K562 (cell line): ENCODE measurements at regions not wholly inside any gene's neighbourhood (a gene's known extent, or its start where the extent isn't known, plus 50 kb on each side); places are given as distances from the start of the nearest gene placed in this dataset.
A peak's percentile ranks its signal among the peaks of the same experiment; 100 is the strongest.

Experiments
- ATAC-seq: fragments of 200-7000 bp; cut with Tn5 transposase; 3 replicates; pipeline ENCODE4 v1.9.1; 2020; ENCODE audit warnings: moderate library complexity
- BruUV-seq: library from RNA; stranded (reverse); fragments of 400-500 nt; replicated peaks from 2 replicates; lab custom pipeline; 2021; lab: Mats Ljungman, UMichigan
- CTCF ChIA-PET: fragments of 300-600 bp; formaldehyde crosslinking; extraction: SDS; loops from one replicate; lab custom pipeline; 2021; ENCODE audit warnings: low intra/inter-chr PET ratio; lab: Yijun Ruan, JAX
- POLR2A ChIA-PET: fragments of 300-600, 350-650 bp; sonication (Branson Sonifier 250); formaldehyde crosslinking; extraction: SDS; loops from one replicate; lab custom pipeline; 2021; ENCODE audit warnings: antibody characterized with exemption, inconsistent platforms; lab: Yijun Ruan, JAX
- DNase-seq, 4 experiments: peaks; one replicate each; pipeline versions ENCODE4 v3.0.0 to v3.0.0-alpha.2; 2011 to 2018; ENCODE audit warnings: low spot score in 3 of 4, mixed read lengths in 3 of 4; ENCODE audit errors: extremely low read depth in 1 of 4
- FAIRE-seq: peaks from 2 replicates; lab custom pipeline; 2011; peaks lifted over from hg19 to GRCh38; lab: Jason Lieb, UNC
- H2AFZ ChIP-seq: 2 replicates; pipeline ENCODE4 v1.6.0; 2011; ENCODE audit warnings: low read depth, low read length, control low read depth, inconsistent platforms
- H3K27ac ChIP-seq: fragments of 200-600 bp; 3 replicates; pipeline ENCODE4 v1.8.0; 2011; ENCODE audit warnings: low read depth, mild to moderate bottlenecking, control low read depth, inconsistent platforms, low read length, moderate library complexity, mixed read lengths; ENCODE audit errors: extremely low read depth
- H3K27me3 ChIP-seq, 2 experiments: fragments of 300-600 bp in 1 of 2; 2 replicates in 1 of 2; 3 replicates in 1 of 2; pipeline versions ENCODE4 v1.6.0 to v1.8.0; 2011; ENCODE audit warnings: inconsistent platforms in 2 of 2, low read length in 2 of 2, mild to moderate bottlenecking in 1 of 2, mixed read lengths in 1 of 2, moderate library complexity in 1 of 2; ENCODE audit not compliant: control insufficient read depth in 2 of 2, insufficient read depth in 2 of 2
- H3K36me3 ChIP-seq: fragments of 300-600 bp; 3 replicates; pipeline ENCODE4 v1.8.0; 2011; ENCODE audit warnings: mild to moderate bottlenecking, low read length, inconsistent platforms; ENCODE audit not compliant: control insufficient read depth, insufficient read depth
- H3K4me1 ChIP-seq, 2 experiments: fragments of 200-600 bp in 1 of 2; replicated peaks in 1 of 2; 2 replicates in 1 of 2; 3 replicates in 1 of 2; pipeline versions ENCODE4 v1.5.1 to v1.8.0; 2011; ENCODE audit warnings: inconsistent platforms in 2 of 2, low read length in 2 of 2, mild to moderate bottlenecking in 1 of 2, mixed read lengths in 1 of 2, moderate library complexity in 1 of 2; ENCODE audit not compliant: control insufficient read depth in 2 of 2, insufficient read depth in 2 of 2
- H3K4me2 ChIP-seq: 2 replicates; pipeline ENCODE4 v1.6.1; 2011; ENCODE audit warnings: low read length, control low read depth, inconsistent platforms, mixed read lengths; ENCODE audit not compliant: insufficient read depth
- H3K4me3 ChIP-seq: fragments of 200-600 bp; sonication (generic), shearing (Covaris generic); 2 replicates; pipeline ENCODE4 v1.5.1; 2016; ENCODE audit warnings: control low read depth, inconsistent platforms
- H3K79me2 ChIP-seq: fragments of 200-600 bp; 3 replicates; pipeline ENCODE4 v1.8.0; 2011; ENCODE audit warnings: low read length, inconsistent platforms; ENCODE audit not compliant: control insufficient read depth, insufficient read depth
- H3K9ac ChIP-seq, 2 experiments: 2 replicates each; pipeline versions ENCODE4 v1.6.0 to v1.6.1; 2011; ENCODE audit warnings: low read depth in 2 of 2, low read length in 2 of 2, control low read depth in 1 of 2, inconsistent platforms in 1 of 2, mild to moderate bottlenecking in 1 of 2, mixed read lengths in 1 of 2; ENCODE audit not compliant: insufficient read depth in 1 of 2
- H3K9me1 ChIP-seq: one replicate; pipeline ENCODE4 v1.6.0; 2011; ENCODE audit warnings: inconsistent platforms, mild to moderate bottlenecking, low read length, moderate library complexity; ENCODE audit not compliant: control insufficient read depth, insufficient read depth
- H3K9me3 ChIP-seq: replicated peaks from 2 replicates; pipeline ENCODE4 v1.5.1; 2011; ENCODE audit warnings: low read depth, low read length, inconsistent platforms; ENCODE audit not compliant: control insufficient read depth, insufficient read depth
- H4K20me1 ChIP-seq: replicated peaks from 2 replicates; pipeline ENCODE4 v1.6.1; 2011; ENCODE audit warnings: low read length, inconsistent platforms, mixed read lengths; ENCODE audit not compliant: control insufficient read depth, insufficient read depth
- AFF1 ChIP-seq, 2 experiments: fragments of 450-650 bp; IDR thresholded peaks; 2 replicates each; pipeline ENCODE4 v1.6.1; 2018; ENCODE audit warnings: mild to moderate bottlenecking in 2 of 2, low read depth in 1 of 2; ENCODE audit not compliant: partially characterized antibody in 2 of 2
- CTCF ChIP-seq, 3 experiments: IDR thresholded peaks in 2 of 3; conservative IDR thresholded peaks in 1 of 3; 2 replicates each; pipeline ENCODE4 v1.5.1; 2011 to 2012; ENCODE audit warnings: low read length in 3 of 3, mild to moderate bottlenecking in 3 of 3, control low read depth in 2 of 3, improper control_type of control experiment in 1 of 3, inconsistent platforms in 1 of 3, low read depth in 1 of 3, mixed read lengths in 1 of 3, moderate library complexity in 1 of 3; ENCODE audit not compliant: insufficient read depth in 2 of 3
- EP400 ChIP-seq: fragments of 450-650 bp; IDR thresholded peaks from 2 replicates; pipeline ENCODE4 v1.6.1; 2017; ENCODE audit warnings: antibody characterized with exemption, mild to moderate bottlenecking, moderate library complexity
- NFRKB ChIP-seq: fragments of 450-650 bp; IDR thresholded peaks from 2 replicates; pipeline ENCODE4 v1.6.1; 2016; ENCODE audit warnings: low read depth
- POLR2H ChIP-seq: IDR thresholded peaks from 2 replicates; pipeline ENCODE4 v1.6.1; 2016; ENCODE audit warnings: missing genetic modification characterization, low read depth, mild to moderate bottlenecking, control low read depth, missing compliant biosample characterization, moderate library complexity
- RAD21 ChIP-seq, 2 experiments: fragments of 250-450 bp in 1 of 2; fragments of 450-650 bp in 1 of 2; sonication (Bioruptor Pico) in 1 of 2; formaldehyde crosslinking in 1 of 2; IDR thresholded peaks in 1 of 2; conservative IDR thresholded peaks in 1 of 2; 2 replicates each; pipeline versions ENCODE4 v1.4.0 to v1.8.0; 2020 to 2022; ENCODE audit warnings: mild to moderate bottlenecking in 2 of 2, moderate library complexity in 1 of 2
- SIX5 ChIP-seq, 2 experiments: IDR thresholded peaks; 2 replicates each; pipeline ENCODE4 v1.6.1; 2011; ENCODE audit warnings: low read length in 2 of 2, borderline replicate concordance in 1 of 2, low read depth in 1 of 2, mild to moderate bottlenecking in 1 of 2, moderate library complexity in 1 of 2; ENCODE audit not compliant: insufficient read depth in 1 of 2
- SMC3 ChIP-seq: conservative IDR thresholded peaks from 2 replicates; pipeline ENCODE4 v1.6.1; 2011; ENCODE audit warnings: low read depth, low read length, improper control_type of control experiment; ENCODE audit not compliant: insufficient read depth
- TFE3 ChIP-seq: fragments of 450-650 bp; formaldehyde crosslinking; IDR thresholded peaks from 2 replicates; pipeline ENCODE4 v1.4.0; 2020; ENCODE audit warnings: mild to moderate bottlenecking, mixed read lengths
- ZNF707 ChIP-seq: fragments of 250-450 bp; sonication (Bioruptor Pico); conservative IDR thresholded peaks from 2 replicates; pipeline ENCODE4 v1.8.0; 2022; ENCODE audit warnings: inconsistent platforms, mild to moderate bottlenecking, moderate library complexity
- WGBS: fragments of 100-300 bp; shearing (Covaris generic); methylation state at CpG from one replicate; pipeline ENCODE4 v1.1.6; 2016; ENCODE audit warnings: low coverage, mixed read lengths; ENCODE audit not compliant: insufficient coverage; ENCODE audit errors: missing lambda C conversion rate; 5-methylcytosine and 5-hydroxymethylcytosine counted together
- in situ Hi-C: fragments of 300-500 bp; cut with MboI; formaldehyde crosslinking; loops from 4 replicates; pipeline ENCODE4 v1.15.0; 2018; ENCODE audit warnings: inconsistent platforms, mixed read lengths
- intact Hi-C: fragments of 100-400 bp; cut with micrococcal nuclease; formaldehyde crosslinking; loops from 2 replicates; pipeline ENCODE4 v1.14.2; 2022

- TF ChIP-seq NFRKB, result no peak
- no peak for TF ChIP-seq AFF1 (IDR thresholded peaks at IDR 0.05; ENCODE audit: low read depth in 1 of 2, partially characterized antibody in 2 of 2)
Observed at GRCh38 chr14:65959563-65960024, 526.6 kb upstream of the CCDC196 start (continued).

- no peaks in the 10 kb centered on the region for H3K9me3 ChIP-seq
- peak; percentile 32 to 67 (median 64) for DNase-seq
- H4K20me1 ChIP-seq, result no peaks in the 10 kb centered on the region
- H3K9ac ChIP-seq, result no peak overlapping the region
- FAIRE-seq, result peak; percentile 86
- H3K27ac ChIP-seq, result no peak overlapping the region
- intact Hi-C loops (loop anchor here (2.0 kb wide), 1 partner anchor 110 kb away; no protein-coding TSS in a partner anchor), in situ Hi-C loops (loop anchor here (25.0 kb wide), 1 partner anchor 549 kb away; the partner anchor contains the start of gene FUT8)
- peak; percentile 92 for ATAC-seq
- no peak overlapping the region for H2AFZ ChIP-seq
- H3K9me1 ChIP-seq, result no peaks in the 10 kb centered on the region
- H3K27me3 ChIP-seq, result no peaks in the 10 kb centered on the region; a peak in 1 of 5 replicates
- no peaks in the 10 kb centered on the region for H3K36me3 ChIP-seq
- H3K79me2 ChIP-seq, result no peaks in the 10 kb centered on the region
- ChIA-PET CTCF (no interaction called here), POLR2A (interaction anchor here (0.6 to 1.4 kb wide), 3 partner anchors 68 to 818 kb away, joined by 3 to 4 read pairs (median 4); no protein-coding TSS in a partner anchor)
- BruUV-seq, result no TSS peak
- no peak overlapping the region for H3K4me3 ChIP-seq
- no peak overlapping the region for H3K4me2 ChIP-seq
- 1% methylated on average over 7 of the region's 7 CpGs for WGBS
- H3K4me1 ChIP-seq, result no peaks in the 10 kb centered on the region
- TF ChIP-seq TFE3 (CRISPR knock-in tag), result no peak
- TF ChIP-seq CTCF (IDR thresholded peaks at IDR 0.05 in 2 of 3, conservative IDR thresholded peaks at IDR 0.05 in 1 of 3; ENCODE audit: insufficient read depth in 2 of 3, low read depth in 1 of 3, low read length in 3 of 3), result peak; percentile 68 to 74 (median 74)
- no peak for TF ChIP-seq EP400
- no peak for TF ChIP-seq ZNF707 (CRISPR knock-in tag)
- TF ChIP-seq SIX5 (IDR thresholded peaks at IDR 0.05; ENCODE audit: borderline replicate concordance in 1 of 2, insufficient read depth in 1 of 2, low read depth in 1 of 2, low read length in 2 of 2), result no peak
- peak; percentile 20; the same call in 1 of the 2 replicates for TF ChIP-seq SMC3
- no peak for TF ChIP-seq POLR2H (tag)
- TF ChIP-seq RAD21 (CRISPR knock-in tag; conservative IDR thresholded peaks at IDR 0.05 in 1 of 2, IDR thresholded peaks at IDR 0.05 in 1 of 2), result peak; percentile 13 to 53; a peak in 2 of 4 replicates
Observed at GRCh38 chr14:65961004-65961403, 525.2 kb upstream of the CCDC196 start.
